HG03565 (cell line): ENCODE measurements at regions not wholly inside any gene's neighbourhood (a gene's known extent, or its start where the extent isn't known, plus 50 kb on each side); places are given as distances from the start of the nearest gene placed in this dataset.

ENCODE experiments used
- ATAC-seq: cut with Tn5 transposase; IDR thresholded peaks from one replicate; pipeline ENCODE4 v1.9.1; 2021; ENCODE audit warnings: mild to moderate bottlenecking, moderate library complexity; ENCODE audit not compliant: unreplicated experiment

DNA sequence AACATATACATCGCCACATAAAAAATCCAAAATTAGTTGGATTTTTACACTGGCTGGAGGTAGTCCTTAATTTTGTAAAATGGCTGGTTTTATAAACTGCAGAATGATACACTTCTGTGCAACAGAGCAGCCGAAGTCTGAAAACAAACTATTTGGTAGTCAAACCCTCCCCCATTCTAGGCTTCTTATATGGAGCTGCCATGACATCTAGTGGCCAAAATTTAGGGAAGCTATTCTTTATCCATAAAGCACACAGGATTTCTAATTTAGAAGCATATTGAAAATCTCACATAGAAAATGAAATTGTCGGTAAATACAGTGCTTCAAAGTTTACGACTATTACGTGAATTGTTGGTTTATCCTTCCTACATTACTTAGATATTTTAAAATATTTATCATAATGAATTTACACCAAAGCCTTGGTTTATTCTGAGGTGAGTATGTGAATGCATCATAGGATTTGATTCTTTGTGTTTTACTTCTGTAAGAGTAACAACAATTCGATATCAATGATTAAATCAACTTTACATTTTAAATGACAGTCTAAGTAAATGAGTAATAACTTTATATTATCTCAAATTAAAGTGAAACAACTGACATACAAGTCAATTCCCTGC is 113.4 kb upstream of the FAM241A start:
- ATAC-seq, result peak; percentile 63

- no peak for ATAC-seq
These were observed 108.4 kb upstream of the FAM241A start for GRCh38 chr4:112036886-112037285.

DNA sequence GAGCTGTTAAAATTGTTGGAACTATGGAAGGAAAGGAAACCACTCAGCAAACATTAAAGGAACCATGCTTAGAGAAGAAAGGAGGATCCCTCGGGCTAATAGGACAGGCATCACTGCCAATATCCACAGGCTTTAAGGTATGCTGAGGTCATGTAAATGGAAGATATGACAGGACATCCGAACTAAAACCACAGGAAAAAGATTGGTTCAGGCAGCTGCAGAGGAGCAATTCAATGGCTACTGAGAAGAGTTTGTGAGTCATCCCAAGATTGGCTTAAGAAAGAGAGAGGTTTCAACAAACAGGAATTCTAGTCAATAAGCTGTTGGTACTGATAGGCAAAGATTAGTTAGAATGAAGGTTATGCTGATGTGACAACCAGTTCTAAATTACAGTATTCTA is 106.4 kb upstream of the FAM241A start:
- no peak for ATAC-seq

GRCh38 chr4:112049119-112049518 is 96.1 kb upstream of the FAM241A start:
- peak; percentile 96 for ATAC-seq

DNA sequence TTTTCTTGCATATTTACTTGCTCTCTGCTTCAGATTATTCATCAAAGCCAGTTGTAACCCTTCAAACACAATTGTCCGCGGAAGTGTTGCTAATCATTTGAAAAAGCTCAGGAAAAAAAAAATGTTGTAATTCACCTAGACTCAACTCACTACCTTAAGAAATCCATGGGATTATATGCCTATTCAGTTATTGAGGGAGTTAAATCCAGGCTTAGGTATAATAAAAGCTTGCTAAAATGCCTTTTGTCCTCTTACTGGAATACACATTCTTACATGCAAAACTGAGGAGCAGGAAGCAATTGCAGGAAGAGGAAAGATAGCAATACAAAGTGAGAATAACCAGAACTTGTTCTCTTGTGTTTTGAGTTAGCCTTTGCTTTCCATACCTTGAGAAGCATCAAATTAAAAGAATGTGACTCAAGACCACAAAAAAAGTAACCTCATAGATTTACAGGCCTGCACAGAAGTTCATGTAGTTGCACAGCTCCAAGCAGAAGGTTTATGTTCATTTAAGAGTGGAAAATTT is 91.4 kb upstream of the FAM241A start:
- no peak for ATAC-seq

DNA sequence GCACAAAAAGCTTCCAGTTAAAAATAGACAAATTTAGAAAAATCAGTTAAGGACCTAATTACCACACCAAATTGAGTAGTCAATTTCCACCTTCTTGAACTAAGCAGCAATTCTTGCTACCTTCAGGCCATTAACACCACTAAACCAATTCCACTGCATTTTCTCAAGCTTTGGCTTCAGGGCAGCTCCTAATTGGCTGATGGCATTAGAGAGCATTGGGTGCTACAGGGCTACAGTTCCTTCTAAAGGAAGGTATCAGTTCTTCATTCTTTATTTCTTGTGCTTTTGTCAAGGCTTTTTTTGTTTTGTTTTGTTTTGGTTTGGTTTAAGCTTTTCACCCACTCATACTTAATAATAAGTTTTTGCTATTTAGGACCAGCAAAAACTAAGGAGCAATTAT is 90.2 kb upstream of the FAM241A start:
- ATAC-seq, result no peak

- no peak for ATAC-seq
These were observed 87.8 kb upstream of the FAM241A start for GRCh38 chr4:112057470-112057869.

DNA sequence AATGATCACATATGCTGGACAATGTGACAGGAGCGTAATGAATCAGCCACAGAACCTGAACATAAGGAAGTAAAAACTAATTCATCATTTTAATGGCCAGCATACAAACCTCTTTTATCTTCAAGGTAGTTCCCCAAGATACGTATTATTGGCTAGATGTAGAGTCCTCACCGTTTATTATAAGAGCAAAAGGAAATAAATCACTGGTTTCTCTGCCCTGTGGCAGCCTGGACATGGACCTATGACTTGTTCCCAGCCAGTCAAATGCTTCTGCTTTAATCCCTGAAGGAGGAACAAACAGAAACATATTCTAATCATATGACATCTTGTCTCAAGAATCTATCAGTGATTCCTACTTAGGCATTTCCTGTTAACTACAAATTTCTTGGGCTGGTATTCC is 86.8 kb upstream of the FAM241A start:
- ATAC-seq, result no peak

- no peak for ATAC-seq
These were observed 85.0 kb upstream of the FAM241A start for GRCh38 chr4:112060212-112060611.

- ATAC-seq, result no peak
These were observed 83.9 kb upstream of the FAM241A start for GRCh38 chr4:112061207-112061817.

GRCh38 chr4:112063260-112063659 is 82.0 kb upstream of the FAM241A start:
- no peak for ATAC-seq

GRCh38 chr4:112069110-112069509 is 76.1 kb upstream of the FAM241A start:
- ATAC-seq, result no peak

GRCh38 chr4:112073181-112073580 is 72.1 kb upstream of the FAM241A start:
- no peak for ATAC-seq

DNA sequence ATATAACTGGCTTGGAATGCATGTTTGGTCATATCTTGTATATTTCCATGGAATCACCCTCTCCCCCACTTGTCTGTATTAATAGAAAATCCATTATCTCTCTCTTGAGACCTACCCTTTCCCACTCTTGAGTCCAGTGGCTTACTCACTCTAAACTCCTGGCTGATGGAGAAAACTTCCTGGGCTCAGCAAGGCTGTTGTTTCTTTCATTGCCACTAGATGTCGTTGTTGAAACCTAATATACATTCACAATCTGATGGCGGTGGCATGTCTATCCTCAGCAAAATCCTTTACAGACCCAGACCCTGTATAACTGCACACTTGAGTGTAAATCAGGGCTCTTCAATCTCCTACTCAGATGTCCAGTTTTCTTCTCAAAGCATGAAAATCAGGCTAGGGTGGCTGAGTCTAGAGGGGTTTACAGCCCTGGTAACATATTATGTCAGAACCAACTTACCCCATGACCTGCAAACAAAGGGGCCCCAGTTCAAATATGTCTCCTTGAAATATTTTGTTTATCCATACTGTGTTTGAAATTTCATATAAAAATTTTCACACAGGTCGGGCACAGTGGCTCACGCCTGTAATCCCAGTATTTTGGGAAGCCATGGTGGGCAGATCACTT is 70.0 kb upstream of the FAM241A start:
- ATAC-seq, result peak; percentile 82

DNA sequence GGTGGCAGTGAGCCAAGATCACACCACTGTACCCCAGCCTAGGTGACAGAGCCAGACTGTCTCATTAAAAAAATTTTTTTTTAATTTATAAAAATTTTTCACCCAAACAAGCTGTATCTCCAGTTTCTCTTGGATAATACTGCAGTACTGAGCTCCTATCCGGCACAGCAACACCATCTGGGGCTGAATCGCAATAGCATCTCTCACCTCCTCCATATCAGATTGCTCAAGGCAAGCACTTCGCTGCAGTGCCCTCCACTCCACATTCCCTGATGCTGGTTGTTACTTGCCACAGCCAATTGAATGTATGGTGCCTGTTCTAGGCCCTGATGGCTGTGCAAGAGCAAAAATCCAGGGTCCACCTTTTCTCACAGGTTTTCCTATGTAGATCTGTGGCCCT is 69.3 kb upstream of the FAM241A start:
- ATAC-seq, result no peak

DNA sequence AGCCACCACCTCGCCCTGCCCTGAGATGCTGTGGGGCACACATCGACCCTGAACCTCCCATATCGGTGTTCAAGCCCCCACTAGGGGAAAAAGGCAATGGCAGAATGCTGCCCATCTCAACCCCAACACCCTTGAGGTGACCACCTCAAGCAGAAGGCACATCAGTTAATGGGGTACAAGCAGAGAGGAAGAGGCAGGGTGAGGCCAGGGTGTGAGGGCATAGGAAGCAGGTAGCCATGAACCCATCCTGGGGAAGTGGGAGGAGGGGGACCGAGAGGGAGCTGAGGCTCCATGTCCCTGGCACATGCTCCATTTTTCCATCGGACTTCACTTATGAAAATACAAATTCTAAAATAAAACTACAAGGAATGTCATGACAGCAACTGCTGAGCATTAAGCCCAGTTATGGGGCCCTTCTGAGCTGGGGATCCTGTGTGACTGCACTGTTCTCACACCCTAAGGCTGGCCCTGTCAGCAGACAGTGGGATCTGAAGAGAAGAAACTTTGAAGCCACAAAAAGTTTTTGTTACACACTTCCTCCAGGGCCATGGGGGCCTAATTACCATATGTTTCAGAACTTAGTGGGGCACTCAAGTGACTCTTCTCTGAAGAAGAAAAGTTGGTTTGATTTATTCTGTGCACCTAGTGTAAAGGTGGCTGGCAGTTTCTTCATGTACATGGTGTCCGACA is 68.2 kb upstream of the FAM241A start:
- ATAC-seq, result no peak

- no peak for ATAC-seq
These were observed 67.5 kb upstream of the FAM241A start for GRCh38 chr4:112077743-112078142.

DNA sequence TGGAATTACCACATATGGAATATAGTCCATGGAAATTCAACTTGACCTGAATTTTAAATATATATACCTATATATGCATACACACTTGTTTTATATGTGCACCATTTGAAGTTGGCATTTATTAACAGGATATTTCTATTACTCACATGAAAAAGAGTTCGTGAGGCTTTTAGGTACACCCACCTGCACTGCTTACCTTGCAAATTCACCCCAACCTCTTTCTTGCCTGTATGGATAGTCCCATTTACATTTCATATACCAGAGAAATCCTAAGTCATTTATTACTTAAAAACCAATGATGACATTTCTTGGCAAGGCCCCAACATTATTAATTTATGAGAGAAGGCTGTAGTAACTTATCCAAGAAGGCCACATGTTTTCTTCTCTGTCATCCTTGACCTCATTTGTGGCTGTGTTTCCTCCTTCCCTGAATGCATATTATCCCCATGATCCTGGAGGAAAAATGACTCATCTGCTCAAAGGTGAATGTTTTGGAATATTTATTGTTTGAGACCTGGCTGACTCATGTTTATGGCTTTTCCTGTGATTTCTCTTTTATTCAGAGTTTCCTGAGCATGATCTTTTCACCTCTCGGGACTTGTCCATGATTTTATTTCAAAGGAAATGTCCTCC is 62.2 kb upstream of the FAM241A start:
- no peak for ATAC-seq

DNA sequence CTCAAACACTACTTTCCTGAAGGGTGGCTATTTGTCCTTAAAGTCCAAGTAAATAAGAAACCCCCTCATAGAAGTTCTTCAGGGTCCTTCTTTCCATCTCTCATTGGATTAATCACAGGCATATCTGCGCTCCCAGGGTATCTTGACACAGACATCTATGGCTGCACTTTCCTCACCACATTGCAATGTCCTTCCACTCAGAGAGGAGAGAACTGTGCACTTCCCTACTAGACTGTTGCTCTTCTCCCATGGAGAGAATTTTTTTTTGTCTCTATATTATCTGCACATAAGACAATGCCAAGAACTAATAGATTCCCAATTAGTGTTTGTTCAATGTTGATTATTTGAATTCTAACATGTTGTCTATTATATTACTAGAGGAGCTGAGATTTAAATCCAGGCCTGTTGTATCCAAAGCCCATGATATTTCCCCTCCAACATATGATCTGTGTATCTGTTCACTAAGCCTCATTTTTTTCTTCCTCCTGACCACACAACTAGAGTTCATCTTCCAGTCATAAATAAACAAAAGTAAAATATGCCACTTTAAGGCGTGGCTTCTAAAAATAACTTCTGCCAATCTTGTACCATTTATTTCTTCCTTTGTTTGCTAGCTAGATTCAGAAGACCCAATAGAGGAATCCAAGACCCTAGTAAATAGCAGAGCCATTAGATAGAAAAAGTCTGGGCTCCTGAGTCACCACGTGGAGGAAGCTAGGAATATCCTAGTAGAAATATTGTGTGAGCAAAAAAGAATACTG is 61.5 kb upstream of the FAM241A start:
- no peak for ATAC-seq
